Fibroblast of lung (primary cell): ENCODE measurements at regions not wholly inside any gene's neighbourhood (a gene's known extent, or its start where the extent isn't known, plus 50 kb on each side); places are given as distances from the start of the nearest gene placed in this dataset.

Experiments
- DNase-seq, 2 donors: peaks; one replicate each; pipeline versions ENCODE4 v3.0.0 to v3.0.0-alpha.2; 2010; ENCODE audit warnings: low read depth in 2 of 2
- H2AFZ ChIP-seq: 2 replicates; pipeline ENCODE4 v1.5.1; 2012; ENCODE audit warnings: low read length, control low read depth, inconsistent platforms
- H3K27ac ChIP-seq: 2 replicates; pipeline ENCODE4 v1.5.1; 2011; ENCODE audit warnings: low read length, control low read depth; ENCODE audit not compliant: insufficient read depth
- H3K27me3 ChIP-seq: 2 replicates; pipeline ENCODE4 v1.5.1; 2011; ENCODE audit warnings: mild to moderate bottlenecking, low read length; ENCODE audit not compliant: control insufficient read depth, insufficient read depth
- H3K36me3 ChIP-seq: 2 replicates; pipeline ENCODE4 v1.5.1; 2011; ENCODE audit warnings: low read length; ENCODE audit not compliant: control insufficient read depth, insufficient read depth
- H3K4me1 ChIP-seq: 2 replicates; pipeline ENCODE4 v1.5.1; 2011; ENCODE audit warnings: low read length; ENCODE audit not compliant: control insufficient read depth, insufficient read depth; ENCODE audit errors: extremely low read depth
- H3K4me2 ChIP-seq: 2 replicates; pipeline ENCODE4 v1.5.1; 2011; ENCODE audit warnings: low read length, control low read depth; ENCODE audit not compliant: insufficient read depth; ENCODE audit errors: extremely low read depth
- H3K4me3 ChIP-seq, 4 experiments: fragments of 200-600 bp in 1 of 4; sonication (generic) in 1 of 4; replicated peaks in 1 of 4; 2 replicates each; pipeline ENCODE4 v1.5.1; 2011 to 2016; ENCODE audit warnings: low read length in 4 of 4, low read depth in 3 of 4, mild to moderate bottlenecking in 3 of 4, control low read depth in 2 of 4, inconsistent platforms in 1 of 4, mixed read lengths in 1 of 4; ENCODE audit not compliant: insufficient read depth in 1 of 4; ENCODE audit errors: control extremely low read depth in 1 of 4
- H3K79me2 ChIP-seq: 2 replicates; pipeline ENCODE4 v1.5.1; 2012; ENCODE audit warnings: mild to moderate bottlenecking, low read length, inconsistent platforms; ENCODE audit not compliant: control insufficient read depth, insufficient read depth
- H3K9ac ChIP-seq: 2 replicates; pipeline ENCODE4 v1.5.1; 2011; ENCODE audit warnings: mild to moderate bottlenecking, low read length, control low read depth; ENCODE audit not compliant: insufficient read depth
- H3K9me3 ChIP-seq: 2 replicates; pipeline ENCODE4 v1.5.1; 2012; ENCODE audit warnings: low read depth, low read length; ENCODE audit not compliant: control insufficient read depth, insufficient read depth
- H4K20me1 ChIP-seq: 2 replicates; pipeline ENCODE4 v1.5.1; 2011; ENCODE audit warnings: low read length; ENCODE audit not compliant: control insufficient read depth, insufficient read depth; ENCODE audit errors: extremely low read depth
- CTCF ChIP-seq, 2 donors: IDR thresholded peaks in 1 of 2; conservative IDR thresholded peaks in 1 of 2; 1 replicate in 1 of 2; 2 replicates in 1 of 2; pipeline ENCODE4 v1.5.1; 2011 to 2012; ENCODE audit warnings: low read length in 2 of 2, control low read depth in 1 of 2, inconsistent platforms in 1 of 2, low read depth in 1 of 2, mild to moderate bottlenecking in 1 of 2
- EZH2 ChIP-seq: IDR thresholded peaks from 2 replicates; pipeline ENCODE4 v1.5.1; 2012; ENCODE audit warnings: low read length, control low read depth, mild to moderate bottlenecking; ENCODE audit errors: missing control alignments

- no peak overlapping the region for H3K4me2 ChIP-seq
- H3K4me1 ChIP-seq = no peaks in the 10 kb centered on the region
- H4K20me1 ChIP-seq = no peaks in the 10 kb centered on the region
- TF ChIP-seq CTCF (conservative IDR thresholded peaks at IDR 0.05 in 1 of 2, IDR thresholded peaks at IDR 0.05 in 1 of 2; ENCODE audit: low read depth in 1 of 2, low read length in 2 of 2) (no peak), EZH2 (no peak)
- no peak overlapping the region for H3K9ac ChIP-seq
- no peaks in the 10 kb centered on the region for H3K27me3 ChIP-seq
- no peaks in the 10 kb centered on the region for H3K79me2 ChIP-seq
- H2AFZ ChIP-seq = no peak overlapping the region
- no peaks in the 10 kb centered on the region for H3K9me3 ChIP-seq
- no peaks in the 10 kb centered on the region for H3K36me3 ChIP-seq
- DNase-seq = no peak
- H3K4me3 ChIP-seq = no peak overlapping the region
- no peak overlapping the region for H3K27ac ChIP-seq
Observed at GRCh38 chr6:147789430-147789947, 281.0 kb downstream of the SAMD5 start.

- no peak overlapping the region for H2AFZ ChIP-seq
- TF ChIP-seq EZH2 (no peak), CTCF (conservative IDR thresholded peaks at IDR 0.05 in 1 of 2, IDR thresholded peaks at IDR 0.05 in 1 of 2; ENCODE audit: low read depth in 1 of 2, low read length in 2 of 2) (no peak)
- no peak overlapping the region for H3K4me2 ChIP-seq
- no peak overlapping the region for H3K9ac ChIP-seq
- no peaks in the 10 kb centered on the region for H3K4me1 ChIP-seq
- no peaks in the 10 kb centered on the region for H3K9me3 ChIP-seq
- H4K20me1 ChIP-seq = no peaks in the 10 kb centered on the region
- DNase-seq = peak in 1 of 2 donors; percentile 7
- no peak overlapping the region for H3K27ac ChIP-seq
- H3K79me2 ChIP-seq = no peaks in the 10 kb centered on the region
- H3K27me3 ChIP-seq = no peaks in the 10 kb centered on the region
- no peaks in the 10 kb centered on the region for H3K36me3 ChIP-seq
- no peak overlapping the region for H3K4me3 ChIP-seq
Observed at GRCh38 chr6:147793871-147794643, 285.6 kb downstream of the SAMD5 start.

GRCh38 chr6:147802459-147802858, 294.0 kb downstream of the SAMD5 start:
- no peak overlapping the region for H3K4me3 ChIP-seq
- no peak overlapping the region for H3K4me2 ChIP-seq
- no peak overlapping the region for H3K9ac ChIP-seq
- H2AFZ ChIP-seq = no peak overlapping the region
- DNase-seq = peak; percentile 30 to 92
- H3K36me3 ChIP-seq = no peaks in the 10 kb centered on the region
- H3K27ac ChIP-seq = no peak overlapping the region
- H3K4me1 ChIP-seq = no peaks in the 10 kb centered on the region
- H3K79me2 ChIP-seq = no peaks in the 10 kb centered on the region
- no peaks in the 10 kb centered on the region for H3K9me3 ChIP-seq
- TF ChIP-seq EZH2 (no peak), CTCF (conservative IDR thresholded peaks at IDR 0.05 in 1 of 2, IDR thresholded peaks at IDR 0.05 in 1 of 2; ENCODE audit: low read depth in 1 of 2, low read length in 2 of 2) (no peak)
- no peaks in the 10 kb centered on the region for H4K20me1 ChIP-seq
- H3K27me3 ChIP-seq = no peaks in the 10 kb centered on the region
